ENCODE measurements at regions not wholly inside any gene's neighbourhood (a gene's known extent, or its start where the extent isn't known, plus 50 kb on each side); places are given as distances from the start of the nearest gene placed in this dataset.

DNA sequence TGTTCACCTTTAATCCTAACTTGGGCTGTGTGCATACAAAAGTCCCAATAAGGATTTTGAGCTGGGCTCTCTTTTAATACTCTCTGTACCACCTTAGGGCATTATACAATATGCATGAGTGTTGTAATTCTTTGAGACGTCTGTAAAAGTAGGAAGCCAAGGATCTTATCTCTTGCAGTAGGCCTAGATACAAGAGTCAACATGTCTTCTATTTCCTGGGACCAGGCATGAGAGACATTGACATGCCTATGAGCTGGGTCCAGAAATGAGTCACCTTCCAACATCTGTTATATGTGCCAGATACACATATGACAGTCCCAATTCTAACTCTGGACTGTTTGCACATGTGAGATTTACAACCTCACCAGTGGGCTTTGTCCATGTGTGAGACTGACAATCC lies 1911.2 kb downstream of the TP53TG3F start:
- no peaks in the 10 kb centered on the region for H3K36me3 ChIP-seq
- TF ChIP-seq POLR2A (IDR thresholded peaks at IDR 0.05) (no peak), EP300 (IDR thresholded peaks at IDR 0.05) (no peak), POLR2AphosphoS5 (IDR thresholded peaks at IDR 0.05) (no peak)
- TF ChIP-seq, protein P1, sequence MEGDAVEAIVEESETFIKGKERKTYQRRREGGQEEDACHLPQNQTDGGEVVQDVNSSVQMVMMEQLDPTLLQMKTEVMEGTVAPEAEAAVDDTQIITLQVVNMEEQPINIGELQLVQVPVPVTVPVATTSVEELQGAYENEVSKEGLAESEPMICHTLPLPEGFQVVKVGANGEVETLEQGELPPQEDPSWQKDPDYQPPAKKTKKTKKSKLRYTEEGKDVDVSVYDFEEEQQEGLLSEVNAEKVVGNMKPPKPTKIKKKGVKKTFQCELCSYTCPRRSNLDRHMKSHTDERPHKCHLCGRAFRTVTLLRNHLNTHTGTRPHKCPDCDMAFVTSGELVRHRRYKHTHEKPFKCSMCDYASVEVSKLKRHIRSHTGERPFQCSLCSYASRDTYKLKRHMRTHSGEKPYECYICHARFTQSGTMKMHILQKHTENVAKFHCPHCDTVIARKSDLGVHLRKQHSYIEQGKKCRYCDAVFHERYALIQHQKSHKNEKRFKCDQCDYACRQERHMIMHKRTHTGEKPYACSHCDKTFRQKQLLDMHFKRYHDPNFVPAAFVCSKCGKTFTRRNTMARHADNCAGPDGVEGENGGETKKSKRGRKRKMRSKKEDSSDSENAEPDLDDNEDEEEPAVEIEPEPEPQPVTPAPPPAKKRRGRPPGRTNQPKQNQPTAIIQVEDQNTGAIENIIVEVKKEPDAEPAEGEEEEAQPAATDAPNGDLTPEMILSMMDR (IDR thresholded peaks at IDR 0.05): no peak
- 75 to 76% methylated on average over 1 of the region's 1 CpG for WGBS, 2 donors
- H3K4me1 ChIP-seq: no peaks in the 10 kb centered on the region
- no peak for ATAC-seq (ENCODE audit: low FRiP score in 2 of 2)
- H3K27me3 ChIP-seq: no peaks in the 10 kb centered on the region
- H3K27ac ChIP-seq: no peak overlapping the region
- no peak overlapping the region for H3K4me3 ChIP-seq
- H3K9me3 ChIP-seq: no peaks in the 10 kb centered on the region
- DNase-seq: no peak

DNA sequence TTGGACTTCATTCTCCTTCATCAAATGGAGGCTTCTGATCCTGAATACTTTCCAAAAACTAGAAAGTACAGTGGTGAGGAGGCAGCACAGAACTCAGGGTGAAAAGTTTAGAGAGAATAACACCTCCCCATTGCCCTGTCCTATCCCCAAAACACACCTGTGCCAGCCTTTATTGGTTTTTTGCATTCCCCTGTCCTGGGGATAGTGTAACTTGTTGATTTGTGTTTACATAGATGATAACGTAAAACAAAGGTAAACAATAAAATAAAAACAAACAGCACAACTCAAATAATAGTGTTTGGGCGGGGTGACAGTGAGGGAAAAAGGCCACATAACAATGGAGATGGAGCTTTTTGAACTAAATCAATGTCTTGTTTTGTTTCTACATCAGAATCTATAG lies 1917.7 kb downstream of the TP53TG3F start:
- Histone ChIP-seq H3K4me1 (no peaks in the 10 kb centered on the region), H3K27me3 (no peaks in the 10 kb centered on the region), H3K4me3 (no peak overlapping the region), H3K36me3 (no peaks in the 10 kb centered on the region), H3K9me3 (no peaks in the 10 kb centered on the region), H3K27ac (no peak overlapping the region)
- no peak for DNase-seq
- WGBS, 2 donors: 39 to 41% methylated on average over 2 of the region's 2 CpGs
- no peak for ATAC-seq (ENCODE audit: low FRiP score in 2 of 2)
- no peak for TF ChIP-seq POLR2AphosphoS5 (IDR thresholded peaks at IDR 0.05)
- TF ChIP-seq EP300 (IDR thresholded peaks at IDR 0.05): no peak
- TF ChIP-seq POLR2A (IDR thresholded peaks at IDR 0.05): no peak
- TF ChIP-seq, protein P1 (IDR thresholded peaks at IDR 0.05): no peak

DNA sequence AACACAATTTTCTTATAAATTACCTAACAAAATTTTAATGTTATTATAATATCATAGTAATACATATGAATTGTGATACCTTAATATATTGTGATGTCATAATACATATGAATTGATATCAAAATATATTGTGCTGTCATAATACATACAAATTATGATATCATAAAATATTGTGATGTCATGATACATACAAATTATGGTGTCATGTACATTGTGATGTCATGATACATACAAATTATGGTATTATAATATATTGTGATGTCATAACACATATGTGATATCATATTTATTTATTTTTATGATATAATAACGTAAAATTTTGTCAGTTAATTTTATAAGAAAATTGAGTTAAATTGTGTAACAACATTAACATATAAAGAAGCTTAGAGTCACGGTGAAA lies 1927.2 kb downstream of the TP53TG3F start:
- Histone ChIP-seq H3K27me3 (no peaks in the 10 kb centered on the region), H3K36me3 (no peaks in the 10 kb centered on the region), H3K4me3 (no peak overlapping the region), H3K27ac (no peak overlapping the region), H3K9me3 (no peaks in the 10 kb centered on the region), H3K4me1 (no peaks in the 10 kb centered on the region)
- ATAC-seq (ENCODE audit: low FRiP score in 2 of 2) (no peak), DNase-seq (no peak)
- 45 to 48% methylated on average over 2 of the region's 2 CpGs for WGBS, 2 donors
- TF ChIP-seq POLR2A (IDR thresholded peaks at IDR 0.05): no peak
- TF ChIP-seq EP300 (IDR thresholded peaks at IDR 0.05): no peak
- TF ChIP-seq POLR2AphosphoS5 (IDR thresholded peaks at IDR 0.05): no peak
- TF ChIP-seq, protein P1 (IDR thresholded peaks at IDR 0.05): no peak

DNA sequence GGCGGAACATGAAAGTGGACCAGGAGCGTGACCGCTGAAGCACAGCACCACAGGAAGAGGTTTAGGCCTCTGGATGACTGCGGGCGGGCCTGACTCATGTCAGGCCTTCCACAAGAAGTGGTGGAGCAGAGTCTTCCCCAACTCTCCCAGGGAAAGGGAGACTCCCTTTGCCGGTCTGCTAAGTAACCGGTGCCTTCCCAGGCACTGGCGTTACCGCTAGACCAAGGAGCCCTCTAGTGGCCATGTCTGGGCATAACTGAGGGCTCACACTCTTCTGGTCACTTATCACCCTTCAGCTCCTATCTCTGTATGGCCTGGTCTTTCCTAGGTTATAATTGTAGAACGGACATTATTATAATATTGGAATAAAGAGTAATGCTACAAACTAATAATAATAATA lies 1931.9 kb downstream of the TP53TG3F start:
- Histone ChIP-seq H3K4me1 (no peaks in the 10 kb centered on the region), H3K27me3 (no peaks in the 10 kb centered on the region), H3K4me3 (no peak overlapping the region), H3K9me3 (peaks cover 0 to 9% (median 0%) of the 10 kb centered on the region in 4 donors), H3K27ac (no peak overlapping the region), H3K36me3 (no peaks in the 10 kb centered on the region)
- no peak for ATAC-seq (ENCODE audit: low FRiP score in 2 of 2)
- DNase-seq: peak in 1 of 2 donors; percentile 38
- WGBS, 2 donors: 41 to 49% methylated on average over 10 of the region's 10 CpGs
- TF ChIP-seq, protein P1 (IDR thresholded peaks at IDR 0.05): peak in 5 of 6 experiments; percentile 24 to 41 (median 37)
- no peak for TF ChIP-seq EP300 (IDR thresholded peaks at IDR 0.05)

DNA sequence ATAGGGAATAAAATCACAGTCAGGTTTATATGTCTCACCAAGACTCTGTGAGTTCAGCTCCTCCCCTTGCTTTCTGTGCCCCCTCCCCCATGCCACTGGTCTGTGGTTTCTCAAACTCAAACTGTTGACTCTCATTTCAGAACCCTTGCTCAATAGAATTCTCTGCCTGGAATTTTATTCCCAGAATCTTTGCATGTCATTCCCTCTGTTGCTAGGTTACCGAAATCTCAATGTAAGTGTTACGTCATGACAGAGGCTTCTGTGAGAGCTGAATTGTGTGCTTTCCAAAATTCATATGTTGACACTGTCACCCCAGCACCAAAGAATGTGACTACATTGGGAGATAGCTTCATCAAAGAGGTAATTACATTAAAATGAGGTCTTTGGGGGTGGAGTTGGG lies 1938.8 kb downstream of the TP53TG3F start:
- no peak for ATAC-seq (ENCODE audit: low FRiP score in 2 of 2)
- Histone ChIP-seq H3K36me3 (no peaks in the 10 kb centered on the region), H3K27ac (no peak overlapping the region), H3K4me1 (no peaks in the 10 kb centered on the region), H3K27me3 (no peaks in the 10 kb centered on the region), H3K4me3 (no peak overlapping the region), H3K9me3 (peaks cover 0 to 9% (median 0%) of the 10 kb centered on the region in 4 donors)
- TF ChIP-seq, protein P1 (IDR thresholded peaks at IDR 0.05): no peak
- TF ChIP-seq EP300 (IDR thresholded peaks at IDR 0.05): no peak
- TF ChIP-seq POLR2AphosphoS5 (IDR thresholded peaks at IDR 0.05): no peak
- no peak for DNase-seq
- WGBS, 2 donors: 65 to 67% methylated on average over 2 of the region's 2 CpGs
